HG03196 (cell line): ENCODE measurements at regions not wholly inside any gene's neighbourhood (a gene's known extent, or its start where the extent isn't known, plus 50 kb on each side); places are given as distances from the start of the nearest gene placed in this dataset.
"Not testable (repeated sequence)": the region's sequence is repeated elsewhere in the genome, so short reads cannot be mapped to it uniquely, and the experiment has no call there.

Source experiments
- ATAC-seq: cut with Tn5 transposase; IDR thresholded peaks from one replicate; pipeline ENCODE4 v1.9.1; 2021; ENCODE audit not compliant: unreplicated experiment

DNA sequence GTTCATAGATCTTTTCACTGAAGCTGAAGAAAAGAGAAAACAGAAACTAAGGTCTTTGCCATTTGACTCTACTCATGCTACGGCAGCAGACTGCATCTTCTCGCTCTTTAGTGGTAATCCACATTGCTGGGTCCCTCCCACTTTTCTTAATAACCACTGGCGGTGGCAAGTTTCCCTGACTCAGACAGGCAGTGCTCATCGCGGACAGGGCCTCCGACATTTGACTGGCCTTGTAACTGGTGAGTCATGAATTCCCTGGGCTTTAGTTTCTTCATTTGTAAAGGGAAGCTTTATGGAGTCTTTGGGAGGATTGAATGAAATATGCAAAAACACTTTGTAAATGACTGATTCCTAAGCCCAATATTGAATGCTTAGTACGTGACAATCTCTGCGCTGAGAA is 238.2 kb upstream of the RBBP8 start:
- ATAC-seq: no peak

DNA sequence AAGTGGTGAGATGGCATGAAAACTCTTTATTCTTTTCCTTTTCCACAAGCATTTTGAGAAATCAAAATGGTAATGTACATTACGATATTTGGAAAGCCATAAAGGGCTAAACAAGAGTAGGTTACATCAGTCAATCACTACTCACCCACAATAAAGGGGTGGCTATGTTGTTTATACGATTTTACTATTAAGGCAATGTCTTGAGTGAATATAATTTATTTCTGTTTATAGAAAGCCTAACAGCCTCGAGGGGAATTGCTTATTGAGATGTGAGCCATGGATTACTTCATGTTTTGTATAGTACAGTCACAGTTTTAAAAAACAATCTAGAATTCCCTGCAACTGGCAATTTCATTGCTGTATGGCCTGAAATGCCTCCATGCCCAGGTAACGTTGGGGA is 237.5 kb upstream of the RBBP8 start:
- ATAC-seq: no peak

DNA sequence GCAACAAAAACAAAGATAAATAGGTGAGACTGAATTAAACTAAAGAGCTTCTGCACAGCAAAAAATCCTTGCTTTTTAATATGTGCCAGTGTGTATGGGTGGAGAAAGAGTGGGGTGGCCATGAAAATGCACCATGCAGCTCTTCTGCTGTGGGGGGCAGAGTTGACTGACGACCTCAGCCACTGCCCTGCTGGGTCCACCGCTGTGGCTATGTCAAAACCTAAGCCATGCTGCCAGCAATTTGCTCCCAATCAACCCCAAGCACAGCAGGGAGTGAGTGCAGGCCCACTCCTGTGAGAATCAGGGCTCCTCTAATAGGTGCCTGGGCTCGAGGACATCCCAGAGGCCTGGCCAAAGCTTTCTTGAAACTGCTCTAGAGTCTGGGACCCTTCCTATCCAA is 235.6 kb upstream of the RBBP8 start:
- ATAC-seq: no peak

DNA sequence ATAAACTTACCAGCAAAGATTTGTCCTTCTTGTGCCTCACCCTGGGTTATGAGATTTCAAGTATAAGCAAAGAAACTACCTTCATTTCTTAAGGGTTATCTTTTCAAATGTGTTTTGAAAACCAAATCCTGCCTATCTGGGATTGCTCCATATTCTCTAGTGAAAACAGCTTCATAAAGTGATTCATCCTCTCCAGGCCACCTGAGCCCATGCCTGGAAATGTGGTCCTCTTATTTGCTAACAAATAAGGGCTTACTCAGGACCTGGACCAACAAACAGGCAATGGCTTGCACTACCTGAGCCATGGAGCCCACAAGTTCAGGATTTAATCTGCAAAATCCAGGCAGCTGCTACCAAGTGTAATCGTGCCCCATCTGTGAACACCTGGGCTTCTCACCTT is 234.4 kb upstream of the RBBP8 start:
- ATAC-seq: no peak

DNA sequence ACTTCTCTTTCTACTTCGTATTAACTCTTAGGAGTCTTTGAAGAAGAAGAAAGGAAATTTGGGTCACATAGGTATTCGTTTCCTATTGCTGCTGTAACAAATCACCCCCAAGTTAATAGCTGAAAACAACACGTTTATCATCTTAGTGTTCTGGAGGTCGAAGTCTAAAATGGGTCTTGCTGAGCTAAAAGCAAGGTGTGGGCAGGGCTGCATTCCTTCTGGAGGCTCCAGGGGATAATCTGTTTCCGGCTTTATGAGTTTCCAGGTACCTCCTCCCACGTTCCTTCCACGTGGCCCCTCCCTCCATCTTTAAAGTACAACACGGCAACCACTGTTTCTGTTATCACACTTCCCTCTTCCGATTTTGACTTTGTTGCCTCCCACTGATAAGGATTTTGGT is 233.5 kb upstream of the RBBP8 start:
- no peak for ATAC-seq

DNA sequence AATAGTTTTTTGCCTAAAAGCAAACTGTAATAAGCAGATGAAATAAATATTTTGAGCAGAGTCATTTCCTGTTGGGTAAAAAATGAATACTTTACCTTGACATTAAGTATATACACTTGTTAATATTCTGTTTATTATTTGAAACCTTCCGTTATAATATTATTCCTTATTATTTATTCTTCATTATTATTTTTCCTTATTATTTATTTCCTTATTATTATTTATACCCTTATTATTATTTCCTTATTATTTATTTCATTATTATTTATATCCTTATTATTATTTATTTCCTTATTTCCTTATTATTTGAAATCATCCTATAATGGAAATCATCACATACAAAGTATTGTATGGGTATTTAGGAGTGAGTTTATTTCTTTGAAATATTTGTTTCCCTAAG is 232.2 kb upstream of the RBBP8 start:
- no peak for ATAC-seq

DNA sequence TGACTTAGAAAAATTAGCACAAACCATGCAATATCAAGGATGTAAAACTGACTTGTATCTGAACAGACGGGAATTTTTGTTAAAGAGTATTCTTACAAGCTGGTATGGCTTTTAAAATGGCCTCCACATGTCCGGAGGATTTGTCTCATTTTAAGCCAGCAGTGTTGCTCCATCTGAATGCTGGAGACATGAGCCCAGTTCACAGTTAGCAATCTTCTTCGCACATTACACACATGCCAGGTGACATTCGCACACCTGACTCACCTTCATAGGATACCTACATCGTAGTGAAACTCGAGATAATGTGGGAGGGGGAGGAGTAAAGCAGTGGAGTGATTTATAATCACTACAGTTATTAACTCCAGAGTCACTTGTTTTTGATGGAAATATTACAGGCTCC is 231.8 kb upstream of the RBBP8 start:
- no peak for ATAC-seq

DNA sequence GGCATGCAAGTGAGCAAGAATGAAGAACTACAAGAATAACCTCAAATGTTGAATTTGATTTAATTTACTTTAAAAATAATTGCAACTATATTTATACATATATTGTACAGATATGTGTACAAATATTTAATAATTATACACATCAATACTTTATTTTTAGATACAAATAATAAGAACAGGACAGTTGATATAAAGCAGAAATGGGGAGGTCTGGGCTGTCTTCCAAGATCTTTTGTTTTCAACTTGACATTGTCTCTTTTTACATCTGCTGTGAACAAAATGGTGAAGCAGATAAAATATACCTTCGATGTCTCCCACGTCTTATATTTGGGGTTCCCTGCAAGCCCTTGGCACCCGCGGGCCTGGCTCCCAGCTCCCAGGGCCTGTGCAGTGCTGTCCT is 231.3 kb upstream of the RBBP8 start:
- ATAC-seq: no peak

DNA sequence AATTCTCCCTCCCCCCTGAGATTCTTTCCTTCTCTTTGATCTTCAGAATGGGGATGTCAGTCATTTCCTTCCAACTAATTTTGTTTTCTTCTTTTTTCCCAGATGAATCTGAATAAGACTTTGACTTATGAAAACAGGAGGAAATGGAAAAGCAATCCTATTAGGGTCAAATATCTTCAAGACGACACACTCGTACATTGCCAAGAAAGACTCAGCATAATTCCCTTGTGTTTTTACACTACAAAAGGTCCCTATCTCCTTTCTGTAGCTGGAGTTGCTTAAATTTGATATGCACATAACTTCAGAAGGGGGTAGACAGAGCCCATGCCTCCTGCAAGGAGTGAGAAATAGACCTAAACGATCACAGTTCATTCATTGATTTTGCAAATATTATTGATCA is 230.3 kb upstream of the RBBP8 start:
- no peak for ATAC-seq

DNA sequence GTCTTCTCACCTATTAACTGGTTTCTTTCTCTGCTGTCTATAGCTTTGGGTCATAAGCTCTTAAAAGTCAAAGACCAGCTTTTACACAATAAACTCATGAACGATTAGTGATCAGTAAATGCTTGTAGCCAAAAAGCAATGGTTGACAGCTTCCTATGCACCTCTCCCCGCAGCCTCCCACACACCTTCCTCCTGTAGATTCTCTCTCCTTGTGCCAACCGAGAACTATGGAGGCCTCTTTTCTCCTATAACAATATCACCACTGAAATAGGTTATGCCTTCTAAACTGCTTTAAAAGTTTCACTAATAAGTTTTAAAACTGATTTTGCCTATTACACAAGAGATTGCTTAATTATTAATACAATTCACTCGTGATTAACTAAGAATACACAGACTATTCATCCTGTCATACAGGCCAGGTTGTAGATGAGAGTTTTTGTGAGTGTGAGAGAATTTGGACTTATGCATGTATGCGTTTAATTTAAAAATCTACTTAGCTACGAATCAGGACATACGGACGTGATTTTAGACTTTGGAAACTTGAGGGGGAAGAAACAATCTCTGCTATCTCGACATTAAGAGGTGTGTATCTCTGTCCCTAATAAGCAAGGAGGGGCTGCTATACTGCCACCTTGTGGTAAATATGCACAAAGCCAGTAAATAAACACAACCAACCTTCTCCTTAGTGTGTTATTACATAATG is 229.1 kb upstream of the RBBP8 start:
- ATAC-seq: no peak

DNA sequence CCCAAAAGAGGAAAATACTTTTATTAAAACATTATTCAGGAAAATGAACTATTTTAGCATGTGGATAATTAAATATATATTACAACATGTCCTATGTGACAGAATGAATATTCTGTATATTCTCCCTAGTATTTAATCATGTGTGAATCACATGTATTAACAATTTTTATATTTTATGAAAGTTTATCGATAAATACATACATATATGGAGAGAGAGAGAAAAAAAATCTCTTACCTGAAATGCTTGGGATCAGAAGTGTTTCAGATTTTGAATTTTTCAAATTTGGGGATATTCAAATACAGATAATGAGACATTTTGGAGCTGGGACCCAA is 228.6 kb upstream of the RBBP8 start:
- ATAC-seq: no peak

DNA sequence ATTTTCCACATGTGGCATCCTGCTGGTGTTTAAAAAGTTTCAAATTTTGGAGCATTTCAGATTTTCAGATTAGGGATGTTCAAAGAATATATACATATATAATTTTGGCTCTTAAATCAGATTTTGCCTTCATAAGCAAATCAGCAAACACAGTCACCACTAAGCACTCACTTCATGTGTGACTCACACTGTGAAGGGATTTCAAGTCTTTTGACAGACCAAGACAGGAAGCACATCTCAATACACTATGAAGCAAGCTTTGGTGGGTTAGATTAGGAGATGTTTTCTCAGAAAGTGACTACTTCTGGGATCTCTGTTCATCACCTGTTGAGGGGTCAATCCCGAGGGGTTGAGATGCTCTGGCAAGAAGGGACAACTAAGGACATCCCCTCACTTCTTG is 227.8 kb upstream of the RBBP8 start:
- ATAC-seq: no peak

DNA sequence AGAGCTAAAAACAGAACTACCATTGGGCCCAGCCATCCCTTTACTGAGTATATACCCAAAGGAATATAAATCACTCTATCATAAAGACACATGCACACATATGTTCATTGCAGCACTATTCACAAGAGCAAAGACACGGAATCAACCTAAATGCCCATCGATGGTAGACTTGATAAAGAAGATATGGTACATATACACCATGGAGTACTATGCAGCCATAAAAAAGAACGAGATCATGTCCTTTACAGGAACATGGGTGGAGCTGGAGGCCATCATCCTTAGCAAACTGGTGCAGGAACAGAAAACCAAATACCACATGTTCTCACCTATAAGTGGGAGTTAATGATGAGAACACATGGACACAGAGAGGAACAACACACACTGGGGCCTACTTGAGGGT is 227.1 kb upstream of the RBBP8 start:
- ATAC-seq: not testable (repeated sequence)

DNA sequence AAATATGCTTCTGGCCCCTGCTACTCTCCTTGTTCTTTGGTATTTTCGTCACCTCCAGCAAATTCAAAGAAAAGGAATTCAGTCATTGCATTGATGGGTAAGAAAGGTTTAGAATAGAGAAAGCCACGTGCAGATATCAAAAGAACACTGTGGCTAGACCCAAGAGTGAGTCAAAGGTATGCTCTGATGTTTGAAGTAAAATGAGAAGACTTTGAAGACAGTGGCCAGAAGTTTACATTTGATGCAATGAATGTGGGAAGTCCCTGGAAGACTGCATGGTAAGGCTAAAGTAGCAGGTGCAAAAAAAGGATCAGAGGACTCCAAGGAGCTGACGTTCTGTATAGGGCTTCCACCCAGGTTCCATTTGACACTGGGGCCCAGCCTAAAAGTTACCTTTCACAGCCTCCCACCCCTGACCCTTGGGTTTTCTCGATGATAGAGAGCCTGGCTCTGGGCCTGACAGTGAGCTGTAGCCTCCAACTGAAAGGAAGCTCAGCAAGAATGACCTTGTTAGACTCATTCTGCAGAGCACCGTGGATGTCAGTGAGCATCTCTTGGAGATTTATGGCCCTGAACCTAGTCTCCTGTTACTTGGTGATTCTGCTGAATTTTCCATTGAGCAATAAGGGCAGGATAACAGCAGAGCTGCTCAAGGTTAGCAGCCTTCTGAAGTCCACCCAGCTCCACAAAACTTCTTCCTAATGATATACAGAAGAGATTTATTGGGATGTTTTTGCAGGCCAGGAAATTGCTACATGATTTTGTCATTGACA is 223.7 kb upstream of the RBBP8 start:
- ATAC-seq: no peak

DNA sequence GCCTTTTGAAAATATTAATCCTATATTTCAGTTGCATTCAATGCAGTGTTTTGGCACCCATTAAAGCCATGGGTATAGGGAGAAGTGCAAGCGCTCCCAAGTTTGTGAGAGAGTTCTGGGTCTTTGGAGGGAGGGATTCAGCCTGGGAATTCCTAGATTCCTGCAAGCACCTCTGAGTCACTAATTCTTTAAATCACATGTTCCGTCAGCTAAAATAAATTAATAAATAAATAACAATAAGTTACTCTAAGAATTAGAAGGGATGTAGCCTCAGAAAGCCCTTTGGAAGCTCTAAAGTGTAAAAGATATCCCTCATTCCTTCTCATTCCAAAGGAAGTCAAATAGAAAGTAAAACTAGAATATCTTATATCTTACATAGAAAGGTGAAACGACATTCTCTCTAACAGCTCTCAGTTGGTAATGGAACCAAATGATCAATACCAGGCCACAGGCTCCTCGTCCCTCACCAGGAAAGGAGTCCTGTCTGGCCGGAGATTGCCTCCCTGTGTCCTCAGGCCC is 222.4 kb upstream of the RBBP8 start:
- ATAC-seq: no peak

DNA sequence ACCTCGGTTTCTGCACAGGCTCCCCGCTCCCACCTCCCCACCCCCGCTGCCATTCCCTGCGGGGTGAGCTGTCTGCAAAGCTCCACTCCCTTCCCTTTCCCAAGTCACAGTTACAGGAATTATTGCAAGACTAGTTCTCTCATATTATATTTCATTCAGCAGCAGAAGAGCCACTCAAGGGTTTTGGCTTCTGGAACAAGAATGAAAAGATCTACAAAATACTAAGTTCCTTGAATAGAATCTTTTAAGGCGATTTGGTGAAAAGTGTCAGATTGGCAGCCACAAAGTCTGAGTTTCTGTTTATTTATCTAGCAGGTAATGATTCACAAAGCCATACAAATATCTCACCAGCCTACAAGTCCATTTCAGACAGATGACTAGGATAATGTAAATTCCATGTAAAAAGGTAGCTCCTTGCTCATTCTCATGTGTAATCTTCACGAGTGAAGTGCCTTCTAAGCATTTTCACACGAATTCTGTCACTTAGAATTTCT is 221.9 kb upstream of the RBBP8 start:
- ATAC-seq: no peak

DNA sequence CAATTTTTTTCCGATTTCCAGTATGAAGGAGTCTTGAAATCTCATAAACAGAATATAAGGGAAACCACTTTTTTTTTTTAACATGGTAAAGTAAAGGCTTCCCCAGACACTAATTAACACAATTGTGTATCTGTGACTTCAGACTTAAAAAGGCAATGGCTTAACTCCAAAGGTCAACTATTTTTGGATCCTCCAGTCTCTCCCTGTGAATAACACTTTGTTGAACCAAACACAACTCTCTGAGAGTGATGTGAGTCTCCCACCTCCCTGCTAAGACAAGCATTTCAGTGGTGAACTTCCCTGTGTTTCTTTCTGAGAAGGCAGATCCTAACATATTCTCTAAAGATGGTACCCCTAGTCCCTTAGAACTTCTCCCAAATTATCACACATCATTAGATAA is 219.6 kb upstream of the RBBP8 start:
- ATAC-seq: no peak

DNA sequence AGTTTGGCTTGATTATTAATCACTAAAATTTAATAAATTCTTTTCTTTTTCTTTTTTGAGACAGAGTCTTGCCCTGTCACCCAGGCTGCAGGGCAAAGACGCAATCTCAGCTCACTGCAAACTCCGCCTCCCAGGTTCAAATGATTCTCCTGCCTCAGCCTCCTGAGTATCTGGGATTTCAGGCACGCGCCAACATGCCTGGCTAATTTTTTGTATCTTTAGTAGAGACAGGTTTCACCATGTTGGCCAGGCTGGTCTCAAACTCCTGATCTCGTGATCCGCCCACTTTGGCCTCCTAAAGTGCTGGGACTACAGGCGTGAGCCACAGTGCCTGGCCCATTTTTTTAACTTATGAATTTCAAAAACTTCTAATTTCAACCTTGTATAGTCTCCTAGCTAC is 215.6 kb upstream of the RBBP8 start:
- not testable (repeated sequence) for ATAC-seq

DNA sequence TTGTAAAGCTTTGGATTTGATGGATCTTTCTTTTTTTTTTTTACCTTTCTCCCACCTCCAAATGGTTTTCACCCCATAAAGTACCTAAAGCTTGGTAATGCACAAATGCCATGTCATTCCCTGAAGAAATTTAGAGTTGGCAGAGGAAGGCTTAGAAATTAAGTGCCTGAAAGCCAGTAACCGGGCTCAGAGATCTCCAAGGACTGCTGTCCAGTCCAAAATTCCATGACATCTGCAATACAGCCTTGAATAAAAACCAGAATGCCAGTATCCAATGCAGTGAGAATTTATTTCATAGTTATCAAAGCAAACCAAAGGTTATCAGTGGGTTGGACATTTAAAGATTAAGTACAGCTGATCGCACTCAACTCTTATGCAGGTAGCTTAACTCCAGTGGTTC is 209.9 kb upstream of the RBBP8 start:
- no peak for ATAC-seq

DNA sequence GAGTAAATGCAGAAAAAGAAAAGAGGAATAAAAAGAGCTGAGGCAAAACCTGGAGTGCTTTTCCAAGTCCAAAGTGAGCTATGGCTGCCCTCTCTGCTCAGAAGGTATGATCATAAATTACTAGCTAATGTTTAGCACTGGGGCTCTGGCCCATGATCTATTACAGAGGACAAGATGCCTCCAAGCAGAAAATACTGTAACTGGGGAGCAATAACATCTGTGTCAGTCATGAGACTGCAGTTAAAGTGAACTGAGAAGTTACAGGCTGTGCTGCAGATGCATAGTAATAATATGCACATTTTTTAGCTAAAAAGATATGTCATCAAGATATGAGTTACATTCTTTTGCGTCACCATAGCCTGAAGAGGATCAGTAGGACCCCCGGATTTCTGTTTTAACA is 209.4 kb upstream of the RBBP8 start:
- ATAC-seq: no peak

DNA sequence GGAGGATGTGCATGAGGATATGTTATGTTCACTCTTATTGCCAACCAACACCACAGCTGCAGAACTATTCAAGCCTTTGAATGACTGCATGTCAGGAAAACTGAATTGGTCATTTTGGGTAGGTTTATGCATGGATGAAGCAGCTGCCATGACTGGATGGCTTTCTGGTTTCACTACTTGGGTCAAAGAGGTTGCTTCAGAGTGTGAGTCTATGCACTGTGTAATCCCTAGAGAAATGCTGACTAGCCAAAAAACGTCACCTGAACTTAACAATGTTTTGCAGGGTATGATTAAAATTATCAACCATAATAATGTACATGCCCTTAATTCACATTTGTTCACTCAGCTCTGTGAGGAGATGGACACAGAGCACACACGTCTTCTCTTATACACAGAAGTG is 206.7 kb upstream of the RBBP8 start:
- no peak for ATAC-seq

DNA sequence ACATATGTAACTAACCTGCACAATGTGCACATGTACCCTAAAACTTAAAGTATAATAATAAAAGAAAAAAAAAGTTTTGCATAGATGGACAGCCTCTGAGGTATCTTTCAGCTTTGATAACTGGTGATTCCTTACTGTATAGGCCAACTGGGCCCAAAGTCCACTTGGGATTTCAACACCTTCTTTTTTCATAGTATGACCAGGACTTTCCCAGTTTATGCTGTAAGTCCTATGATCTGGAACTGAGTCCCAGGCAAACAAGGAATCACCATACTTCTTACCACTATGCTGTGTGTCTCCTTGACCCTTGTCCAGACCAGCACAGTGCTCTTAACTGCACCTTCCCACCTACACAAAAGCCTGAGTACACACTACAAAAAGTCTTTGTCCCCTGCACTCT is 205.1 kb upstream of the RBBP8 start:
- ATAC-seq: no peak
